ENCODE measurements at regions not wholly inside any gene's neighbourhood (a gene's known extent, or its start where the extent isn't known, plus 50 kb on each side); places are given as distances from the start of the nearest gene placed in this dataset.

GRCh38 chr11:98836156-98836555 lies 184.6 kb upstream of the CNTN5 start:
- TF ChIP-seq REST (IDR thresholded peaks at IDR 0.05) (no peak), CTCF (IDR thresholded peaks at IDR 0.05; ENCODE audit: low read depth, low read length, missing input control) (no peak), RXRA (IDR thresholded peaks at IDR 0.05) (no peak), YY1 (IDR thresholded peaks at IDR 0.05) (no peak), MAX (IDR thresholded peaks at IDR 0.05) (no peak), TAF1 (conservative IDR thresholded peaks at IDR 0.05) (no peak), ZBTB33 (IDR thresholded peaks at IDR 0.05) (no peak), JUND (IDR thresholded peaks at IDR 0.05) (no peak), GABPA (IDR thresholded peaks at IDR 0.05 in 1 of 2, conservative IDR thresholded peaks at IDR 0.05 in 1 of 2) (no peak), RAD21 (IDR thresholded peaks at IDR 0.05) (no peak), FOXA1 (IDR thresholded peaks at IDR 0.05) (no peak), ATF3 (IDR thresholded peaks at IDR 0.05) (no peak), EGR1 (IDR thresholded peaks at IDR 0.05; ENCODE audit: low read depth in 2 of 2) (no peak)
